ENCODE measurements at regions not wholly inside any gene's neighbourhood (a gene's known extent, or its start where the extent isn't known, plus 50 kb on each side); places are given as distances from the start of the nearest gene placed in this dataset.

GRCh38 chr2:14288016-14288415, 344.5 kb upstream of the LRATD1 start:
- DNase-seq (ENCODE audit: extremely low read depth in 1 of 2, low read depth in 1 of 2), result no peak

GRCh38 chr2:14292964-14293363, 339.6 kb upstream of the LRATD1 start:
- DNase-seq (ENCODE audit: extremely low read depth in 1 of 2, low read depth in 1 of 2), result no peak

GRCh38 chr2:14297340-14297739, 335.2 kb upstream of the LRATD1 start:
- DNase-seq (ENCODE audit: extremely low read depth in 1 of 2, low read depth in 1 of 2), result no peak

DNA sequence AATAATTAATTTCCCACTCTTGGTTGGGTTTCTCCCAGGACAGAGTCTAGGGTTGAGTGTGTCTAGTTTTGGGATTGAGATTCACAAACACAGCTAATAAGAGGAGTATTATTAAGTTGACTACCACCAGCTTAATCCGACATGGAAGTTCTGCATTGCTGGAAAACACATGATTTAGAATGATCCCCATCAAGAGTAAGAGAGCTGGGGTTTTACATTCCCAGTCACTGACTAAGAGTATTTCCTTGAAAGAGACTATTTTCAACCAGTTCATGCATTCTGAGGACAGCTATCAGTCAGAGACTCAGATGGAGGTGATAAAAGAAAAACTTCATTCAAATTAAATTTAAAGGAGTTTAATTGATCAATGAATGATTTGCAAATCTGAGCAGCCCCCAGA, 334.6 kb upstream of the LRATD1 start:
- DNase-seq (ENCODE audit: extremely low read depth in 1 of 2, low read depth in 1 of 2), result no peak

GRCh38 chr2:14301331-14301730, 331.2 kb upstream of the LRATD1 start:
- no peak for DNase-seq (ENCODE audit: extremely low read depth in 1 of 2, low read depth in 1 of 2)

DNA sequence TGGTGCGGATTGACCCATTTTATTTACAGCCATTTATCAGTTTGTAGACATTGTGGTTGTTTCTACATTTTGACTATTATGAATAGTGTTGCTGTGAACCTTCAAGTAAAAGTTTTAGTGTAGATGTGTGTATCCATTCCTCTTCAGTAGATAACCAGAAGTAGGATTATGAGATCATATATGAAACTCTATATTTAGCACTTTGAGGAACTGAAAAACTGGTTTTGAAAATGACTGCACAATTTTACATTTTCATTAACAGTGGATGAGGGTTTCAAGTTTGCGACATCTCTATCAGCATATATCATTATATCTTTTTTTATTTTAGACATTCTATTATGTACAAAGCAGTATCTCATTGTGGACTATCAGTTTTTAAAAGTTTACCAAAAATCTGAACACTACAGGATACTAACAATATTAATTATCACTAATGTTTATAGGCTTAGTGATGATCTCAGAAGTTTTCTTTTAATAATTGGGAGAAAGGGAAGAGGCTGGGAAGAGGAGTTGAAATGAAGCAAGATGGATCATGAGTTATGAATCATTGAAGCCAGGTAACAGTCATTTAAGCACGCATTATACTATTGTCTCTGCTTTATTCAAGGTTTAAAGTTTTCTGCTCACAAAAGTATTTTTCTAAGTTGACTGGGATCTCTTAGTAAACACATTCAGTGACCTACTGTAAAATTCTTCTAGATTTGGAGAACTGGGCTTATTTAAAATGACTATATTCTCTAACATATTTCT, 329.0 kb upstream of the LRATD1 start:
- no peak for DNase-seq (ENCODE audit: extremely low read depth in 1 of 2, low read depth in 1 of 2)

DNA sequence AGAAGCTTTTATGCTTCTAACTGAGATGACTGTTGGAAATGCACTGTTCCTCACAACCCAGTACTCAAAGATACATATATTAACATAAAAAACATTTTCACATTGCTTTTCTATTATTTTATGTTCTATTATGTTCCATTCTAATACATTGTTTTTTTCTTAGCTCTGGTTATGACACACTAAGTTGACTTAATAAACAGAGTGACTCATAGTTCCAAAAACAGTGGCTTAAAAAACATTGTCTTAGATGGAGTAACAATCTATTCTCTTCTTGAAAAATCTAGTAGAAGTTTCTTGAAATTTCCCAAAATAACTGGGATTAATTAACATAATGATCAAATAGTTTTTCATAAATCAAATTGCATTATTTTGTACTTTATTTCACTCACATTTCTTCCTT, 328.2 kb upstream of the LRATD1 start:
- DNase-seq (ENCODE audit: extremely low read depth in 1 of 2, low read depth in 1 of 2), result no peak

GRCh38 chr2:14306268-14306861, 326.2 kb upstream of the LRATD1 start:
- no peak for DNase-seq (ENCODE audit: extremely low read depth in 1 of 2, low read depth in 1 of 2)

- DNase-seq (ENCODE audit: extremely low read depth in 1 of 2, low read depth in 1 of 2), result no peak
These were observed 319.2 kb upstream of the LRATD1 start for GRCh38 chr2:14313341-14313740.

GRCh38 chr2:14316594-14316993, 315.9 kb upstream of the LRATD1 start:
- no peak for DNase-seq (ENCODE audit: extremely low read depth in 1 of 2, low read depth in 1 of 2)

DNA sequence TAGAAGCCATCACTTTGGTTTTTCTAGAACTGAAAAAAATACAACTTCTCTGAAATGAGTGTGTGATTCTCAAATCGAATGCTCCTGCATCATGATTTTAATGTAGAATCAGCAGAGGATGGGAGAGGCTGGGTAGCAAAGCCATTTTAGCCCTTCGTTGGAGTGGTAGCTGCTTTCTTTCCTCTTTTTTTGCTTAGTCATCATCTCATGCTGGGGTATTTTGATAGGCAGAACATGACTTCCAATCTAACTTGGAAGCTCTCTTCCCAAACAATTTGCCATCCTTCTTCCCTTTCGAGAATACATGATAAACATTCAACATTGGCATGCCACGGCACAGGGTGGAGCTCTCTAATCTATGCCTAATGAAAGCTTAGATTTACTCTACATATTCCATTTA, 311.2 kb upstream of the LRATD1 start:
- no peak for DNase-seq (ENCODE audit: extremely low read depth in 1 of 2, low read depth in 1 of 2)

- no peak for DNase-seq (ENCODE audit: extremely low read depth in 1 of 2, low read depth in 1 of 2)
These were observed 310.2 kb upstream of the LRATD1 start for GRCh38 chr2:14322306-14322705.

DNA sequence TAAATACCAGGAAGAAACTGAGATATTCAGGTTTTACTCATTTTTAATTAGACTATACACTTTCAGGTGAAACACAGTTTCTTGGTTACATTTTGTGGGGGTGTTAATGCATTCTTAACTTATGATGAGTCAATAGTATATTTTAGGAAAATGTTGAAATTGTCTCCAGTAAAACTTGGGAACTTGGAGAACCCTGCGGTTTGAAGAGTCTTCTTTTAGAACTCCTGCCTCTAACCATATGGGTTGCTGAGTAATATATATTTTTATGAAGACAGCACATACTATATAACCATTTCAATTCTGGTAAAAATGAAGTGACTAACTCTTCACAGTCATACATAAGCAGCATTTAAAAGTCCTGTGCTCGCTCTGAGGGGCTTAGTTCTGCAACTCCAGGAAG, 308.2 kb upstream of the LRATD1 start:
- DNase-seq (ENCODE audit: extremely low read depth in 1 of 2, low read depth in 1 of 2), result no peak

DNA sequence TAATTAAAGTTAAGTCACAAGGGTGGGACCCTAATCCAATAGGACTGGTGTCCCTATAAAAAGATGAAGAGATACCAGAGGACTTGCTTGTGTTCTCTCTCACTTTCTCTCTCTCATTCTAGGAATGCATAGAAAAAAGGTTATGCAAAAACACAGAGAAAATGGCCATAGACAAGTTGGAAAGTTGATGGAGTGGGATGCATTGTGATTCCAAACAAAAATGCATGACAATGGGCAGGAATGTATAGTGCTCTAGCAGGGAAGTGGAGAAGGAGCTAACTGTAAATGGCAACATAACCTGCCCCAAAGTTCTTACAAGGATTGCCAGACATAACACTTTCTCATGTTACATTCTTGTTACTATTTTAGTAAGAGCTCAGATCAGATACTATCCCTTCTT, 301.6 kb upstream of the LRATD1 start:
- no peak for DNase-seq (ENCODE audit: extremely low read depth in 1 of 2, low read depth in 1 of 2)

GRCh38 chr2:14336759-14337382, 295.6 kb upstream of the LRATD1 start:
- no peak for DNase-seq (ENCODE audit: extremely low read depth in 1 of 2, low read depth in 1 of 2)

- no peak for DNase-seq (ENCODE audit: extremely low read depth in 1 of 2, low read depth in 1 of 2)
These were observed 291.8 kb upstream of the LRATD1 start for GRCh38 chr2:14340703-14341102.

- no peak for DNase-seq (ENCODE audit: extremely low read depth in 1 of 2, low read depth in 1 of 2)
These were observed 290.2 kb upstream of the LRATD1 start for GRCh38 chr2:14342313-14342712.

- DNase-seq (ENCODE audit: extremely low read depth in 1 of 2, low read depth in 1 of 2), result no peak
These were observed 288.2 kb upstream of the LRATD1 start for GRCh38 chr2:14344355-14344754.

- no peak for DNase-seq (ENCODE audit: extremely low read depth in 1 of 2, low read depth in 1 of 2)
These were observed 284.3 kb upstream of the LRATD1 start for GRCh38 chr2:14348247-14348646.

DNA sequence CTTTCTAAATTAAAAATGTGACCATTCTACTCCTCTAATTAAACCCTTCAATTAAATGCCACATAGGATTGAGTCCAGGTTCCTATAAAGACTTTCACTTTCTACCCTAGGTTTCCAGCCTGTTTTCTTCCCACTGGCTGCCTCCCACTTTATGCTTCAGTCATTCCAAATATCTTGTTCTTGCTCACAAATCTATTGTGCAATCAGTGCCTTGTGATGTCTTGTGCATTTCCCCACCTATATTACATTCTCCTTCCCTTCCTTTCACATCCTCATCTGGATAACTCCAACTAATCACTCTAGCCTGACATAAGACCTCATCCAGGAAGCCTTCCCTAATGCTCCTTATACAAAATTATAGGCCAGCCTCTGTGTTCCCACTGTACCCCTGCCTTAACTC, 281.7 kb upstream of the LRATD1 start:
- no peak for DNase-seq (ENCODE audit: extremely low read depth in 1 of 2, low read depth in 1 of 2)

DNA sequence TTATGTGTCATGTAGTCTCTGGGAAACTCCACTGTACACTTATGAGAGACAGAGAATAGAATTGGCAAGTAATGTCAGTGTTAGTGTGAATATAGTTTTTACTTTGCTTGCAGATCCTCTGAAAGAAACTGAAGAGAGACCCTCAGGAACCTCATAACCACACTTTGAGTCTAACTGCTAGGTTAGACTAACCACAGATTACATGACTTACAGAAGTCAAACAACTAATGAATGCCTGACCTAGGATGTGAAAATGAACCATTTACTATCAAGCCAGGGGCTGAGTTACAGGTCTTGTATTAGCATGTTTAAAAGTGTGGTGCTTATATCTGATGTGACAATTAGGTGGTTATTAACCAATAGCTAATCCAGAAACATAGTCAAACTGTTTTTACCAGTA, 280.4 kb upstream of the LRATD1 start:
- no peak for DNase-seq (ENCODE audit: extremely low read depth in 1 of 2, low read depth in 1 of 2)

GRCh38 chr2:14354231-14354630, 278.3 kb upstream of the LRATD1 start:
- no peak for DNase-seq (ENCODE audit: extremely low read depth in 1 of 2, low read depth in 1 of 2)
